ENCODE measurements at regions not wholly inside any gene's neighbourhood (a gene's known extent, or its start where the extent isn't known, plus 50 kb on each side); places are given as distances from the start of the nearest gene placed in this dataset.
"Not testable (repeated sequence)": the region's sequence is repeated elsewhere in the genome, so short reads cannot be mapped to it uniquely, and the experiment has no call there.

DNA sequence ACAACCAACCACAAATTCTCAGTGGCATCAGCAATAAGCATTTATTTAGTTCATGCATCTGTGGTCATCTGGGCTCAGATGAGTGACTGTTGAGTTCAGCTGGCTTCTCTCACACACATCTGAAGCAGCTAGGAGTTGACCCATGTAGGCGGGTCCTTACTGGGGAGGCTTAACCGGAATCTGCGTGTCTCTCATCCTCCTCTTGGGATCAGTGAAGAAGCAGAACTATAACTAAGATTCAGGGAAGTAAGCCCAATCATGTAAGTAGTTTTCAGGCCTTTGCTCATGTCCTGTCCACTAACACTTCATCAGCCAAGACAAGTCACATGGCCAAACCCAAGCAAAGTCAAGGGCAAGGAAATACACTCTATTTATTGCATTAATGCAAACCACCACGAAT, 236.2 kb downstream of the C11orf87 start:
- no peak overlapping the region for H3K4me3 ChIP-seq (ENCODE audit: low read depth, low read length)
- TF ChIP-seq, protein P1, sequence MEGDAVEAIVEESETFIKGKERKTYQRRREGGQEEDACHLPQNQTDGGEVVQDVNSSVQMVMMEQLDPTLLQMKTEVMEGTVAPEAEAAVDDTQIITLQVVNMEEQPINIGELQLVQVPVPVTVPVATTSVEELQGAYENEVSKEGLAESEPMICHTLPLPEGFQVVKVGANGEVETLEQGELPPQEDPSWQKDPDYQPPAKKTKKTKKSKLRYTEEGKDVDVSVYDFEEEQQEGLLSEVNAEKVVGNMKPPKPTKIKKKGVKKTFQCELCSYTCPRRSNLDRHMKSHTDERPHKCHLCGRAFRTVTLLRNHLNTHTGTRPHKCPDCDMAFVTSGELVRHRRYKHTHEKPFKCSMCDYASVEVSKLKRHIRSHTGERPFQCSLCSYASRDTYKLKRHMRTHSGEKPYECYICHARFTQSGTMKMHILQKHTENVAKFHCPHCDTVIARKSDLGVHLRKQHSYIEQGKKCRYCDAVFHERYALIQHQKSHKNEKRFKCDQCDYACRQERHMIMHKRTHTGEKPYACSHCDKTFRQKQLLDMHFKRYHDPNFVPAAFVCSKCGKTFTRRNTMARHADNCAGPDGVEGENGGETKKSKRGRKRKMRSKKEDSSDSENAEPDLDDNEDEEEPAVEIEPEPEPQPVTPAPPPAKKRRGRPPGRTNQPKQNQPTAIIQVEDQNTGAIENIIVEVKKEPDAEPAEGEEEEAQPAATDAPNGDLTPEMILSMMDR (IDR thresholded peaks at IDR 0.05; ENCODE audit: insufficient read depth, low read depth, low read length, missing control alignments) = no peak
- DNase-seq (ENCODE audit: low read depth) = no peak

DNA sequence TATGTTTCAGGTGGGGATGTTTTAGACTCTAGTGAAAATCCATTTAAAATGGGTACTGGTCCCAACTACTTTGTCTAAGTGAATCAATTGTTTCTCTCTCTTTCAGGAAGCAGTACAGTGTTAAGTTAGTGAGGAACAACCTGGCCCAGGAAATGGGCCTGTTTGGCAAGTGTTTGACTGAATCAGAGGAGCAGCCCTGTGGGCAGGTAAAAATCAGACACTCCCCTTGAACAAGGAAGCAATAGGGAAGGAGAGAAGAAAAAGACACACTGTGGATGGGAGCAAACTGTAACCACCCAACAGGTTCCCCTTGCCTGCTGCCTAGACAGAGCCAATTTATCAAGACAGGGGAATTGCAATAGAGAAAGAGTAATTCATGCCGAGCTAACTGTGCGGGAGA, 245.7 kb downstream of the C11orf87 start:
- no peak for DNase-seq (ENCODE audit: low read depth)
- TF ChIP-seq, protein P1 (IDR thresholded peaks at IDR 0.05; ENCODE audit: insufficient read depth, low read depth, low read length, missing control alignments) = no peak
- no peak overlapping the region for H3K4me3 ChIP-seq (ENCODE audit: low read depth, low read length)

DNA sequence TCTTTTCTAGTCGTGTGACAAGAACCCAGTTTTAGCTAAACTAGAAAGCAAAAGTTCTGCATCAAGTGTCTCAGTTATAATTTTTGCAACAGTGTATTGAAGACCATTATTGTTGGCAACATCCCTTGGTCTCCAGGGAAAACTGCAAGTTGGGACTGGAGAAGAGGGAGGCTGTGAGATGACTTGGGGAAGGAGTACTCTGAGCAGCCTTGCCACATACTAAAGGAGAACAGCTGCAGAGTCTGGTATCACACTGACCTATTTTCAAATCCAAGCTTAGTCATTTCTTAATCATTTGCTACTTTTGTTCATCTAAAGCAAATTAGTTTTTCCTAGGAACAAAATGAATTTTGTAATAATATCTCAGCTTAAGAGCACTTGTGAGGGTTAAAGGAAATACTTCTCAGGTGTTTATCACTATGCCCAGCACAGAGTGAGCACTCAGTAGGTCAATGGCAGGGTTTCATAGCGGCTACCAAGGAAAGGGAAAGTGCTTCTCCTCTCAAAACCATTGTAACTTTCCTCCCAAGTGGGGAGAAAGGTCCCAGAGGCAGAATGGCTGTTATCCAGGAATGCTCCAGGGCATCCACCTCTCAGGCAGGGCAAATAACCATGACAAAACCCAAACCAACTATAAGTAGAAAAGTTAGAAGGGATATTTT, 247.1 kb downstream of the C11orf87 start:
- TF ChIP-seq, protein P1 (IDR thresholded peaks at IDR 0.05; ENCODE audit: insufficient read depth, low read depth, low read length, missing control alignments) = no peak
- no peak for DNase-seq (ENCODE audit: low read depth)
- no peak overlapping the region for H3K4me3 ChIP-seq (ENCODE audit: low read depth, low read length)

DNA sequence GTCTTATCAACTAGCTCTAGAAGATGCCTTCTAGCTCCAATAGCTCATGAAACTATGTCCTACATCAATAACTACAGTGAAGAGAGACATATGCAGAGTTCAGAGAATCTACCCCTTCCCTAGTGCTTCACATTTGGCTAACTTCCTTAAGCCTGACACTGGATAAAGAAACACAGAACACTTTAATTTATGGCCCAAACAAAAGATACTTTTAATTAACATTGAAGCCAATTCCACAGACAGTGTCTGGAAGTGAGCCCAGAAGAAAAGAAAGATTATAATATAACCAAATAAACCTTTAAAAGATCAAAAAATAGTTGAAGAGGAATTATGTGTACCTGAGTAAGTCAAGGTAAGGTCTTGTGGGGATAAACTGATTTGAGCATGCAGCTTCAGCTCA, 255.2 kb downstream of the C11orf87 start:
- H3K4me3 ChIP-seq (ENCODE audit: low read depth, low read length) = no peak overlapping the region
- TF ChIP-seq, protein P1 (IDR thresholded peaks at IDR 0.05; ENCODE audit: insufficient read depth, low read depth, low read length, missing control alignments) = no peak
- no peak for DNase-seq (ENCODE audit: low read depth)

DNA sequence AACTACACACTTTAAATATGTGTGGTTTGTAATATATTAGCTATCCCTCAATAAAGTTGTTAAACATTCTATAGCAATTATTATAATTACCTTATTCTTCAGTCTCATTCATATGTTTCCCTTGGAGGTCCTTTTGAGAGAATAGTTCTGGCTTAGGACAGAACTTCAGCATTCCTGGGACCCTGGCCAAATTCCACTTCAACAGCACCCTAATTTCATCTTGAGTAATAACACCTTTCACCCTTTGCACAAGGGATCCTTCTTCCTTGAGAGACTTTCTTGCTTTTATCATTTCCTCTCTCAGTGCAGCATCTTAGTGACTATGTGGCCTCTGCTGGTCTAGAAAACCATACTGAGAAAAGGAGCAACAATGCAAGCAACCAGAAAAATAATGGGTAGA, 255.9 kb downstream of the C11orf87 start:
- no peak overlapping the region for H3K4me3 ChIP-seq (ENCODE audit: low read depth, low read length)
- no peak for DNase-seq (ENCODE audit: low read depth)
- TF ChIP-seq, protein P1 (IDR thresholded peaks at IDR 0.05; ENCODE audit: insufficient read depth, low read depth, low read length, missing control alignments) = no peak

DNA sequence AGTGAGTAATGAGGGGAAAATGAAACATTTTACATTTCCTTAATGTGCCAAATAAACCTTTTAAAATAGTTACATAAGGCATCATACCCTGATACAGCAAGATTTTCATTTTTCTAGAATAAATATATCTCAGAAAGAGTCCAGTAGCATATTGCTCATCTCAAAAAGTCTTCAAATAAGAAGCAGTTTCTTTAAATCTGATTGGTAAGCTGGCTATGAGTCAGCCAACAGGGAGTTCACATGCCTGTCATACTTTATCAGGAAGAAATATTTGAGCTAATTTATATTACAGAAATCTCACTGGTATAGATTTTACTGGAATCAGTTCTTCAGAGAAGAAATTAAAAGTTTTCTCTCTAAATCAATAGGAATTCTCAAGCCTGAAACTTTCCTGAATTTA, 258.1 kb downstream of the C11orf87 start:
- no peak overlapping the region for H3K4me3 ChIP-seq (ENCODE audit: low read depth, low read length)
- TF ChIP-seq, protein P1 (IDR thresholded peaks at IDR 0.05; ENCODE audit: insufficient read depth, low read depth, low read length, missing control alignments) = no peak
- DNase-seq (ENCODE audit: low read depth) = no peak

DNA sequence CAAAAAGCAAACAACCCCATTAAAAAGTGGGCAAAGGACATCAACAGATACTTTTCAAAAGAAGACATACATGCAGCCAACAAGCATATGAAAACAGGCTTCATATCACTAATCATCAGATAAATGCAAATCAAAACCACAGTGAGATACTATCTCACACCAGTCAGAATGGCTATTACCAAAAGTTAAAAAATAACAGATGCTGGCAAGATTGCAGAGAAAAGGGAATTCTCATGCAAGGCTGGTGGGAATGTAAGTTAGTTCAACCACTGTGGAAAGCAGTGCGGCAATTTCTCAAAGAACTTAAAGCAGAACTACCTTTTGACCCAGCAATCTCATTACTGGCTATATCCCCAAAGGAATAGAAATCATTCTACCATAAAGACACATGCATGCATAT, 260.8 kb downstream of the C11orf87 start:
- DNase-seq (ENCODE audit: low read depth); H3K4me3 ChIP-seq (ENCODE audit: low read depth, low read length): not testable (repeated sequence)

Data from GM12865 (cell line).